Right cardiac atrium (tissue), 5 donors: ENCODE measurements at regions not wholly inside any gene's neighbourhood (a gene's known extent, or its start where the extent isn't known, plus 50 kb on each side); places are given as distances from the start of the nearest gene placed in this dataset.
"Not testable (repeated sequence)": the region's sequence is repeated elsewhere in the genome, so short reads cannot be mapped to it uniquely, and the experiment has no call there.

Experiments
- ATAC-seq, 2 donors: fragments of 200-7000 bp; cut with Tn5 transposase; one replicate each; pipeline versions ENCODE4 v1.8.0 to v1.9.1; 2020; ENCODE audit warnings: moderate library complexity in 2 of 2, mild to moderate bottlenecking in 1 of 2
- DNase-seq, 3 donors: peaks; one replicate each; pipeline ENCODE4 v3.0.0-alpha.2; 2020
- H3K27ac ChIP-seq: one replicate; pipeline ENCODE4 v1.5.1; 2013; ENCODE audit warnings: mild to moderate bottlenecking, low read length, control low read depth, moderate library complexity
- H3K27me3 ChIP-seq: one replicate; pipeline ENCODE4 v1.6.1; 2013; ENCODE audit not compliant: control insufficient read depth, insufficient read depth
- H3K4me1 ChIP-seq: one replicate; pipeline ENCODE4 v1.6.1; 2013; ENCODE audit warnings: low read length; ENCODE audit not compliant: control insufficient read depth, insufficient read depth
- H3K4me3 ChIP-seq: one replicate; pipeline ENCODE4 v1.5.1; 2013; ENCODE audit warnings: low read length, control low read depth
- H3K9me3 ChIP-seq: one replicate; pipeline ENCODE4 v1.6.1; 2013; ENCODE audit warnings: low read length; ENCODE audit not compliant: control insufficient read depth
- WGBS: extraction: QIAGEN DNeasy Blood & Tissue Kit; methylation state at CpG from one replicate; pipeline ENCODE4 v1.1.7; 2013; 5-methylcytosine and 5-hydroxymethylcytosine counted together
- intact Hi-C, 4 donors: fragments of 100-400 bp; cut with DNase I; formaldehyde crosslinking; loops; one replicate each; pipeline versions ENCODE4 v1.11.0 to v1.14.0; 2022 to 2023
- donor health status: healthy with polysubstance abuse.
- donor health status: DM: no; HTN: yes; CAD: no.
- donor health status: DM: no; HTN: no; CAD: no.
- donor health status: DM: no; HTN: yes; CAD: no; lungs with severe emphysema.
- donor health status: DM: yes; HTN: yes; CAD: no.

DNA sequence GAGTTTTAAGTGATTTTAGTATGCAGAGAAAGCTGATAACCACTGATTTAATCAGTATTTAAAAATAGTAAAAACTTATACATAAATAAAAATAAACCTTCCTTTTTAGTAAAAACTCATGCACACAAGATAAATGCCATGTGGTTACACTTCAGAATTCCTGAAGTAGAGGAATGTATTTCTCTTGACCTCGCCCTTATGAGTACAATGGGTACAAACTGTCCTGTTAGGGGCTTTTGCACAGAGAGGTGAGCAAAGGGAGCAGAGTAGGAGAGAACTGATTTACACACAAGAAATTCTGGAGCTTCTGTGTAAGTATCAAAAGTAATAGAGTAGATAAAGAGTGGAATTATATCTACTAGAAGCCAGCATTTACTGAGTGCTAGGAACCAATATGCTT is 279.6 kb downstream of the PPP1R3A start:
- intact Hi-C loops: loop anchor here in 1 of 4 donors (10.0 kb wide), 1 partner anchor 276 kb away; the partner anchor contains the start of gene PPP1R3A
- H3K4me1 ChIP-seq: peaks cover 1% of the 10 kb centered on the region
- H3K27me3 ChIP-seq: no peaks in the 10 kb centered on the region
- H3K9me3 ChIP-seq: no peaks in the 10 kb centered on the region
- 67% methylated on average over 1 of the region's 1 CpG for WGBS
- H3K27ac ChIP-seq: no peak overlapping the region
- DNase-seq (no peak), ATAC-seq (no peak)
- H3K4me3 ChIP-seq: no peak overlapping the region

DNA sequence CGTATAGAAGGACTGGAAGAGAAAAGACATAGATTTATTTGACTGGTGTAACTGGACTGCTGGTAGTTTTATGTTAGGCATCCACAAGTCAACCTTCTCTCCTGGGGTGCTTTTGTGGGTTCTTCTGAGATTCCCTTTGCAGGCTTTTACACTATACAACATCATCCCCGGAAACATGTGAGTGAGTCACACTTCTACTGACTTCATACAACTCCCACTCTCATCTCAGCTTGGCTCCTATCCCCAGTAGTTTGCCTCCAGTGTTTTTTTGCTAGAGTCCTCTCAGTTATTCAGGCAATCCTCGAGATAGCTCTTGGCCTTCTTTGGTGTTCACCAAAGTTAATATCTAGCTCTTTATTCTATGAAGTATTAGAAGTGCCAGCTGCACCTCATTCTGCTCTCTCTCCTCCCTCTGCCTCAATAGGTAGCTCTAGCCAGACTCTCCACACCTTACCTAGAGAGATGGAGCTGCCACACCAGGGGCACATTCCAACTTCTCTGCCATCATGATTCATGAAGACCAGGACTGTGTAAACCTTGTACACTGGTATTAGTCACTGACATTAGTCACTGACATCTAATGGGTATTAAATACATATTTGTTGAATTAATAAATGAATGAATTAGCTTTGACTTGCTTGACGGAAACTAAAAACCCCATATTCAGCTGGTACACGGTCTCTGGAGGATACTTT is 281.9 kb downstream of the PPP1R3A start:
- H3K27ac ChIP-seq: no peak overlapping the region
- H3K9me3 ChIP-seq: no peaks in the 10 kb centered on the region
- intact Hi-C loops: loop anchor here in 1 of 4 donors (10.0 kb wide), 1 partner anchor 278 kb away; the partner anchor contains the start of gene PPP1R3A
- peaks cover 1% of the 10 kb centered on the region for H3K4me1 ChIP-seq
- WGBS: 68% methylated on average over 5 of the region's 5 CpGs
- ATAC-seq (no peak), DNase-seq (no peak)
- no peak overlapping the region for H3K4me3 ChIP-seq
- no peaks in the 10 kb centered on the region for H3K27me3 ChIP-seq

GRCh38 chr7:113635492-113635891 is 283.3 kb downstream of the PPP1R3A start:
- H3K4me1 ChIP-seq: peaks cover 1% of the 10 kb centered on the region
- H3K4me3 ChIP-seq: no peak overlapping the region
- no peaks in the 10 kb centered on the region for H3K27me3 ChIP-seq
- H3K27ac ChIP-seq: no peak overlapping the region
- DNase-seq (no peak), ATAC-seq (no peak)
- H3K9me3 ChIP-seq: no peaks in the 10 kb centered on the region
- intact Hi-C loops: loop anchor here in 1 of 4 donors (10.0 kb wide), 1 partner anchor 279 kb away; the partner anchor contains the start of gene PPP1R3A

GRCh38 chr7:113633073-113633472 is 285.7 kb downstream of the PPP1R3A start:
- intact Hi-C loops: loop anchor here in 1 of 4 donors (10.0 kb wide), 1 partner anchor 282 kb away; the partner anchor contains the start of gene PPP1R3A
- Histone ChIP-seq H3K4me1 (peaks cover 1% of the 10 kb centered on the region), H3K27ac (no peak overlapping the region), H3K9me3 (no peaks in the 10 kb centered on the region), H3K27me3 (no peaks in the 10 kb centered on the region), H3K4me3 (no peak overlapping the region)
- WGBS: 85% methylated on average over 3 of the region's 3 CpGs
- DNase-seq: no peak
- ATAC-seq: no peak

DNA sequence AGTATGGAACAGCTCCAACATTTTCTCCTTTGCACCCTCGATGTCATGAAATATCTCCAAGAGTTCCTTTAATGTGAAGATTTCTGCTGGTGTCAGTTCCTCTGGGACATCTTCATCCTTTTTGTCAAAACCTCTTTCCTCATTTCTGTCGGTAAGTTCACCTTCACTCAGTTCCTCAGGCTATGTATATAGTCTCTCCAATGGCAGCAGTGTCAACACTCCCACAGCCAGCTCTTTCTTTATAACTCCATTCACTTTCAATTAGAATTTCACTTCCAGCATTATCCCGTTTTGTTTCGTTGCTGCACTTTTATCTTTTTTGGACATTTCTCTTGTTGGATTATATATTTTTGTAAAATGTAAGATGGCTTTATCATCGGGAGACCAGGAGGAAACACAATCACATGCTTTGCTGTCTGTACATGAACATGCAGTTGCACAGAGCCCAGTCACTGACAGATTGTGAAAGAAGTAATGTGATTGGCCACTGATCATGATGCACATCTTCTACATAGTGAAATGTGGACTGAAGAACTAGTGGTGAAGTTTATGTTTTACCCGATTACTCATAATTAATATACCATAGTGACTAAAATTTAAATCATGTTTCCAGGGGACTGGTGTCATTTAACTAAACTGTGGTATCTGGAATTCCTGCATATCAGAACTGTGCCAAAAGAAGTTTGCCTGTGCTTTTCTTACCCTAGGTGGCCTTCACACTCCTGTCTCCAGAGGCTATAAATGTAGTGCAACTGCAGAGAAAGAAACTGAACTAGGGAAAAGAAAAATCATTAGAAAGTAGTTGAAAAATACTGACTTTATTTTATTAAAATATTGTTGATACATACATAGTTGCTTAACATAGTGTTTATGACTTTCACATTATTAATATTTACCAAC is 289.6 kb downstream of the PPP1R3A start:
- intact Hi-C loops: no loop called here

DNA sequence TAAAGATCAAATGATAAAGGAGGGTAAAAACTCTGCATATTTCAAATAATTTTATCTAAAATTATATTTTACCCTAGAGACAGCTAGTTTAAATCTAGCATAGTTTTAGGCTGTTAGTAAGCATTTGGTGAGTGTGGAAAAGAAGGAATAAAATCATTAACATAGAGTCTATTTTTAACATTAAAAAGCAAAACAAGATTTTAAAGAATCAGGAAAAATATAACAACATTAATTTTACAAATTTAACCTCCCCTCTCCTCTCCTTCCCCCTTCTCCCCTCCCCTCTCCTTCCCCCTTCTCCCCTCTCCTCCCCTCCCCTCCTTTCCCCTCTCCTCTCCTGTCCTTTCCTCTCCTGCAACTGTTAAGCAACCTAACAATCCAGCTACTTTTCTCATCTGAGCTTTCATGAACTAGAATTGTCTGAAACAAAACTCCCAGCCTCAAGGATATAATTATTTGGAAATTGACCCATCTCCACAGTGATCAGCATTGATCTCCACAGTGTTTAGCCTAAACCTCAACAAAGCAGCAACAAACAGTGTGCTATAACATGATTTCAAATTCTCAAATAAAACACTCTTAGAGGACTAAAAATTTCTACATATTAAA is 293.2 kb downstream of the PPP1R3A start:
- DNase-seq: no peak
- intact Hi-C loops: no loop called here
- no peaks in the 10 kb centered on the region for H3K4me1 ChIP-seq
- H3K27me3 ChIP-seq: no peaks in the 10 kb centered on the region
- no peaks in the 10 kb centered on the region for H3K9me3 ChIP-seq
- no peak overlapping the region for H3K27ac ChIP-seq
- ATAC-seq: no peak
- no peak overlapping the region for H3K4me3 ChIP-seq

More for the DNA sequence above, 289.6 kb downstream of the PPP1R3A start:
- H3K4me3 ChIP-seq: no peak overlapping the region
- ATAC-seq (no peak), DNase-seq (no peak)
- 54% methylated on average over 6 of the region's 6 CpGs for WGBS
- no peaks in the 10 kb centered on the region for H3K4me1 ChIP-seq
- H3K27ac ChIP-seq: no peak overlapping the region
- H3K27me3 ChIP-seq: no peaks in the 10 kb centered on the region
- H3K9me3 ChIP-seq: no peaks in the 10 kb centered on the region

GRCh38 chr7:113622796-113623195 is 296.0 kb downstream of the PPP1R3A start:
- Histone ChIP-seq H3K27me3 (no peaks in the 10 kb centered on the region), H3K4me3 (no peak overlapping the region), H3K27ac (no peak overlapping the region), H3K4me1 (no peaks in the 10 kb centered on the region), H3K9me3 (no peaks in the 10 kb centered on the region)
- intact Hi-C loops: no loop called here
- WGBS: 77% methylated on average over 1 of the region's 1 CpG
- ATAC-seq (no peak), DNase-seq (no peak)

- Histone ChIP-seq H3K27me3 (no peaks in the 10 kb centered on the region), H3K27ac (no peak overlapping the region), H3K4me3 (no peak overlapping the region), H3K4me1 (no peaks in the 10 kb centered on the region), H3K9me3 (no peaks in the 10 kb centered on the region)
- DNase-seq (no peak), ATAC-seq (no peak)
- WGBS: 77% methylated on average over 2 of the region's 2 CpGs
- intact Hi-C loops: no loop called here
These were observed 308.2 kb downstream of the PPP1R3A start for GRCh38 chr7:113610572-113610971.

DNA sequence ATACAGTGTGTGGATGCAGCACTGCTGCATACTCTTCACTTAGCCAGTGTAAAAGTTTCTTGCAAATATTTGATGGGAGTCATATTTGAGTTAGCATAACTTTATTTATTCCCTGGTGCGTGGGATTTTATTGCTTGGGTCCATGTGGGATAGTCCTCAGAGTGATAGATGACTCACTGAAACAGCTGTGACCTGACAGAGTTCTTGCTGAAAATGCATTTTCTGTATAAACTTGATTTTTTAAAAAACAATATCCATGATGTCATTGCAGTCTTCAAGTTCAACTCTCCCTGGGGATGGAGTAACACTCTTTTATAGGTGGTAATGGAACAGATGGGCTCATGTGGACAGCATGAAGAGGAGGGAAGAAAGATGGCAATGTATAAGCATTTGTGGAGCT is 310.0 kb downstream of the PPP1R3A start:
- ATAC-seq (no peak), DNase-seq (no peak)
- Histone ChIP-seq H3K4me1 (no peaks in the 10 kb centered on the region), H3K4me3 (no peak overlapping the region), H3K9me3 (no peaks in the 10 kb centered on the region), H3K27ac (no peak overlapping the region), H3K27me3 (no peaks in the 10 kb centered on the region)
- intact Hi-C loops: no loop called here
- WGBS: 68% methylated on average over 1 of the region's 1 CpG

DNA sequence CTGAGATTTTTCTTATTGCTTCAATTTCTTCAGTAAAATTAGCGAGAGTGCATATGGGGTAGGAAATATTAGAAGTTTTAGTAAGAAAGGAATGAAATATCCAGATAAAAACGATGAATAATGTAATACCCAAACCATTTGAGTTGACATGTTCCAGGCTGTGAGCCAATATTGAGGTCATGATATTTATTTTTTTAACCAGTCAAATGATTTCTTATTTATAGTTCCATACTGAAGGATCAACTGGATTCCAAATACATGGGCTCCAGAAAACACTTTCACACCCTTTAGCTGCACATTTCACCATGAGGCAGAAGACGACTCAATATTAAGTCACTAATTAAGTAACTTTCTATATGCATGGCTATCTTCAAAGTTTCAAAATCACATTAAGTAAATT is 312.5 kb downstream of the PPP1R3A start:
- ATAC-seq: no peak
- Histone ChIP-seq H3K9me3 (no peaks in the 10 kb centered on the region), H3K4me1 (no peaks in the 10 kb centered on the region), H3K27me3 (no peaks in the 10 kb centered on the region), H3K27ac (no peak overlapping the region), H3K4me3 (no peak overlapping the region)
- intact Hi-C loops: no loop called here
- whole genome bisulfite sequencing: 34% methylated on average over 3 of the region's 3 CpGs
- DNase-seq: no peak

- ATAC-seq, DNase-seq, H3K27me3 ChIP-seq, H3K4me1 ChIP-seq, H3K27ac ChIP-seq, intact Hi-C loops, H3K4me3 ChIP-seq, H3K9me3 ChIP-seq: not testable (repeated sequence)
- 75% methylated on average over 2 of the region's 2 CpGs for WGBS
These were observed 318.4 kb downstream of the PPP1R3A start for GRCh38 chr7:113600428-113600827.
